K562 (cell line): ENCODE measurements at regions not wholly inside any gene's neighbourhood (a gene's known extent, or its start where the extent isn't known, plus 50 kb on each side); places are given as distances from the start of the nearest gene placed in this dataset.

ENCODE experiments used
- CBFA2T2 ChIP-seq: fragments of 450-650 bp; conservative IDR thresholded peaks from 2 replicates; pipeline ENCODE4 v1.6.1; 2017; ENCODE audit warnings: mild to moderate bottlenecking
- CXXC5 ChIP-seq: fragments of 250-450 bp; sonication (Bioruptor Pico); IDR thresholded peaks from 2 replicates; pipeline ENCODE4 v1.8.0; 2022; ENCODE audit warnings: inconsistent platforms, mild to moderate bottlenecking, moderate library complexity
- EGR1 ChIP-seq: fragments of 450-650 bp; conservative IDR thresholded peaks from 2 replicates; pipeline ENCODE4 v1.6.1; 2017; ENCODE audit warnings: mild to moderate bottlenecking
- ETS2 ChIP-seq: IDR thresholded peaks from 2 replicates; pipeline ENCODE4 v1.6.1; 2016; ENCODE audit warnings: borderline replicate concordance, missing genetic modification characterization, mild to moderate bottlenecking, moderate library complexity, missing compliant biosample characterization; ENCODE audit not compliant: poor library complexity, severe bottlenecking
- FOXM1 ChIP-seq, 2 experiments: fragments of 450-650 bp in 1 of 2; sonication (generic) in 1 of 2; formaldehyde crosslinking in 1 of 2; IDR thresholded peaks; 2 replicates each; pipeline versions ENCODE4 v1.6.1 to v1.9.0; 2017 to 2022; ENCODE audit warnings: low read depth in 2 of 2, mild to moderate bottlenecking in 2 of 2, missing genetic modification reagents in 1 of 2, moderate library complexity in 1 of 2
- FOXP4 ChIP-seq: sonication (generic); formaldehyde crosslinking; IDR thresholded peaks from 2 replicates; pipeline ENCODE4 v1.8.0; 2022; ENCODE audit warnings: mild to moderate bottlenecking, missing genetic modification reagents, borderline replicate concordance
- GTF2F1 ChIP-seq: IDR thresholded peaks from 2 replicates; pipeline ENCODE4 v1.6.1; 2011; ENCODE audit warnings: low read depth, low read length, improper control_type of control experiment
- HDAC2 ChIP-seq: fragments of 450-650 bp; IDR thresholded peaks from 2 replicates; pipeline ENCODE4 v1.6.1; 2016; ENCODE audit warnings: mild to moderate bottlenecking
- KAT2B ChIP-seq: IDR thresholded peaks from one replicate; pipeline ENCODE4 v1.6.1; 2012; ENCODE audit warnings: low read depth, mild to moderate bottlenecking, control low read depth, inconsistent platforms, low read length, moderate library complexity
- KLF13 ChIP-seq: fragments of 450-650 bp; IDR thresholded peaks from 2 replicates; pipeline ENCODE4 v1.6.1; 2016; ENCODE audit warnings: missing genetic modification characterization, low read depth, mild to moderate bottlenecking, missing compliant biosample characterization, moderate library complexity, borderline replicate concordance
- L3MBTL2 ChIP-seq: fragments of 450-650 bp; IDR thresholded peaks from 2 replicates; pipeline ENCODE4 v1.6.1; 2016; ENCODE audit warnings: mild to moderate bottlenecking, moderate library complexity
- NFATC3 ChIP-seq: fragments of 450-650 bp; IDR thresholded peaks from 2 replicates; pipeline ENCODE4 v1.6.1; 2017; ENCODE audit warnings: mild to moderate bottlenecking
- NR1H2 ChIP-seq: sonication (generic); formaldehyde crosslinking; IDR thresholded peaks from 2 replicates; pipeline ENCODE4 v1.4.0; 2020; ENCODE audit warnings: mild to moderate bottlenecking, missing genetic modification reagents
- NUFIP1 ChIP-seq: fragments of 450-650 bp; IDR thresholded peaks from 2 replicates; pipeline ENCODE4 v1.6.1; 2018; ENCODE audit not compliant: partially characterized antibody
- SETDB1 ChIP-seq: IDR thresholded peaks from one replicate; pipeline ENCODE4 v1.6.1; 2012; ENCODE audit warnings: low read length, control low read depth, inconsistent platforms
- SOX6 ChIP-seq: fragments of 450-650 bp; IDR thresholded peaks from 2 replicates; pipeline ENCODE4 v1.6.1; 2014; ENCODE audit warnings: mild to moderate bottlenecking
- SP1 ChIP-seq: sonication (generic); formaldehyde crosslinking; IDR thresholded peaks from 2 replicates; pipeline ENCODE4 v1.8.1; 2022; ENCODE audit warnings: mild to moderate bottlenecking, missing genetic modification reagents
- YY1 ChIP-seq, 3 experiments: IDR thresholded peaks; 2 replicates each; pipeline ENCODE4 v1.6.1; 2011; ENCODE audit warnings: low read length in 2 of 3, mild to moderate bottlenecking in 2 of 3, moderate library complexity in 2 of 3, borderline replicate concordance in 1 of 3, control low read depth in 1 of 3, low read depth in 1 of 3; ENCODE audit not compliant: insufficient read depth in 3 of 3, insufficient replicate concordance in 2 of 3, control insufficient read depth in 1 of 3, insufficient read length in 1 of 3; ENCODE audit errors: extremely low read depth in 1 of 3
- ZNF175 ChIP-seq: fragments of 200-800 bp; sonication (Bioruptor generic); IDR thresholded peaks from 2 replicates; pipeline ENCODE4 v1.6.1; 2016; ENCODE audit warnings: low read depth, mild to moderate bottlenecking, missing genetic modification characterization, missing compliant biosample characterization
- ZNF431 ChIP-seq: sonication (generic); formaldehyde crosslinking; IDR thresholded peaks from 2 replicates; pipeline ENCODE4 v1.8.0; 2022; ENCODE audit warnings: mild to moderate bottlenecking, missing genetic modification reagents
- ZNF583 ChIP-seq: fragments of 250-450 bp; sonication (Bioruptor Pico); IDR thresholded peaks from 2 replicates; pipeline ENCODE4 v1.4.0; 2020
- ZNF717 ChIP-seq: fragments of 250-450 bp; sonication (Bioruptor Pico); IDR thresholded peaks from 2 replicates; pipeline ENCODE4 v1.5.0; 2021
- ZNF764 ChIP-seq: fragments of 250-450 bp; sonication (Bioruptor Pico); IDR thresholded peaks from 2 replicates; pipeline ENCODE4 v1.4.0; 2020; ENCODE audit warnings: low read depth, mild to moderate bottlenecking, moderate library complexity
- ZSCAN29 ChIP-seq: fragments of 450-650 bp; IDR thresholded peaks from 2 replicates; pipeline ENCODE4 v1.6.1; 2017
- TF ChIP-seq, protein P1 (sequence below), 2 experiments: fragments of 450-650 bp; conservative IDR thresholded peaks; 2 replicates each; pipeline ENCODE4 v1.6.1; 2017; ENCODE audit warnings: mild to moderate bottlenecking in 2 of 2, moderate library complexity in 2 of 2

- TF ChIP-seq ZNF764 = no peak
- TF ChIP-seq SETDB1 = peak; percentile 48
- no peak for TF ChIP-seq KAT2B
- no peak for TF ChIP-seq FOXM1 (IDR thresholded peaks at IDR 0.05; ENCODE audit: low read depth)
- no peak; the same call in 1 of the 2 replicates for TF ChIP-seq FOXM1 (CRISPR knock-in tag; IDR thresholded peaks at IDR 0.05; ENCODE audit: low read depth)
- TF ChIP-seq CBFA2T2 = peak; percentile 65
- TF ChIP-seq ZNF583 (CRISPR knock-in tag) = peak; percentile 46; the same call in 1 of the 2 replicates
- TF ChIP-seq NFATC3 = no peak
- TF ChIP-seq, protein P1, sequence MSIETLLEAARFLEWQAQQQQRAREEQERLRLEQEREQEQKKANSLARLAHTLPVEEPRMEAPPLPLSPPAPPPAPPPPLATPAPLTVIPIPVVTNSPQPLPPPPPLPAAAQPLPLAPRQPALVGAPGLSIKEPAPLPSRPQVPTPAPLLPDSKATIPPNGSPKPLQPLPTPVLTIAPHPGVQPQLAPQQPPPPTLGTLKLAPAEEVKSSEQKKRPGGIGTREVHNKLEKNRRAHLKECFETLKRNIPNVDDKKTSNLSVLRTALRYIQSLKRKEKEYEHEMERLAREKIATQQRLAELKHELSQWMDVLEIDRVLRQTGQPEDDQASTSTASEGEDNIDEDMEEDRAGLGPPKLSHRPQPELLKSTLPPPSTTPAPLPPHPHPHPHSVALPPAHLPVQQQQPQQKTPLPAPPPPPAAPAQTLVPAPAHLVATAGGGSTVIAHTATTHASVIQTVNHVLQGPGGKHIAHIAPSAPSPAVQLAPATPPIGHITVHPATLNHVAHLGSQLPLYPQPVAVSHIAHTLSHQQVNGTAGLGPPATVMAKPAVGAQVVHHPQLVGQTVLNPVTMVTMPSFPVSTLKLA (conservative IDR thresholded peaks at IDR 0.05) = peak; percentile 51 to 81; a peak in 2 of 4 replicates
- peak; percentile 87 for TF ChIP-seq HDAC2
- TF ChIP-seq ZNF717 (CRISPR knock-in tag) = no peak
- TF ChIP-seq EGR1 = peak; percentile 96
- TF ChIP-seq KLF13 (tag) = peak; percentile 82; the same call in 1 of the 2 replicates
- no peak for TF ChIP-seq SOX6
- peak; percentile 92 for TF ChIP-seq L3MBTL2
- TF ChIP-seq NR1H2 (CRISPR knock-in tag) = no peak
- no peak for TF ChIP-seq ETS2 (tag)
- peak; percentile 63; the same call in 1 of the 2 replicates for TF ChIP-seq ZNF175 (CRISPR knock-in tag)
- peak; percentile 98 for TF ChIP-seq CXXC5 (CRISPR knock-in tag)
- no peak for TF ChIP-seq FOXP4
- peak; percentile 81 for TF ChIP-seq ZNF431 (CRISPR knock-in tag)
- peak in 1 of 3 experiments; percentile 53 for TF ChIP-seq YY1 (IDR thresholded peaks at IDR 0.05; ENCODE audit: borderline replicate concordance in 1 of 3, control insufficient read depth in 1 of 3, extremely low read depth in 1 of 3, insufficient read depth in 3 of 3, insufficient read length in 1 of 3, insufficient replicate concordance in 2 of 3, low read depth in 1 of 3, low read length in 2 of 3)
- no peak for TF ChIP-seq NUFIP1
- peak; percentile 21; the same call in 1 of the 2 replicates for TF ChIP-seq GTF2F1
- peak; percentile 32; the same call in 1 of the 2 replicates for TF ChIP-seq ZSCAN29
- TF ChIP-seq SP1 (CRISPR knock-in tag) = no peak; the same call in 1 of the 2 replicates
Observed at GRCh38 chr6:14210663-14211561, 93.3 kb downstream of the CD83 start (continued).
